ENCODE measurements at regions not wholly inside any gene's neighbourhood (a gene's known extent, or its start where the extent isn't known, plus 50 kb on each side); places are given as distances from the start of the nearest gene placed in this dataset.

DNA sequence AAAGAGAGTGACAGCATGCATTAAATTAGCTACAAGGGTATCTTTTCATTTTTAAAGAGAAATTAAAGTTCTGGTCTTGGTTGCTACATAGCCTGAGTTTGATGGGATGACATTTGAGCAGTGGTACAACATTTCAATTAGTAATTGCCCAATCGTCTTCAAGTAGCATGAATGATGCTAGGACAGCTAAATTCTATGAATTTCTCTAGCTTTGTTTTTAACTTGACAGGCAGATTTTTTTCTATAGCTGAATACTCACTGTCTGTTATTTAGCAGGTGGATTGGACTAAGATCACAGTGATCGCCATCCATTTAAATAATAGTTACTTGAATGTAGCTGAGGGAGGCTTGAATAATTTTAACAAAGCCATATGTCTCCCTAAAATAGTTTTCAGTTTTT, 162.2 kb downstream of the OXSM start:
- Histone ChIP-seq H3K56ac (replicated peaks; ENCODE audit: insufficient read length, low read depth, low read length) (no peak overlapping the region), H3K9me3 (ENCODE audit: insufficient read depth in 2 of 2, low read depth in 1 of 2, low read length in 1 of 2) (no peaks in the 10 kb centered on the region), H2BK5ac (ENCODE audit: low read depth, low read length) (no peak overlapping the region), H4K20me1 (replicated peaks in 1 of 2; ENCODE audit: control insufficient read depth in 1 of 2, insufficient read depth in 2 of 2, low read length in 2 of 2) (no peaks in the 10 kb centered on the region), H3K36me3 (ENCODE audit: control insufficient read depth in 2 of 4, insufficient read depth in 4 of 4, low read length in 3 of 4) (no peaks in the 10 kb centered on the region), H2BK12ac (ENCODE audit: low read depth, low read length) (no peak overlapping the region), H3K27ac (ENCODE audit: low read depth, low read length) (no peak overlapping the region), H3K14ac (ENCODE audit: insufficient read length) (no peak overlapping the region), H4K8ac (ENCODE audit: extremely low read depth, insufficient read depth, low read length) (no peak overlapping the region), H2AK5ac (ENCODE audit: low read depth, low read length) (no peak overlapping the region), H2BK120ac (replicated peaks; ENCODE audit: low read depth, low read length) (no peak overlapping the region), H2BK20ac (ENCODE audit: low read length) (no peak overlapping the region), H3K79me1 (ENCODE audit: low read depth, low read length) (no peaks in the 10 kb centered on the region), H4K91ac (replicated peaks; ENCODE audit: insufficient read length, low read length) (no peak overlapping the region), H3K9ac (replicated peaks in 1 of 4; ENCODE audit: extremely low read depth in 1 of 4, low read depth in 3 of 4, low read length in 3 of 4) (no peak overlapping the region), H3K4me1 (replicated peaks in 1 of 4; ENCODE audit: control insufficient read depth in 3 of 4, insufficient read depth in 4 of 4, low read length in 3 of 4) (no peaks in the 10 kb centered on the region), H3K4me3 (ENCODE audit: extremely low read depth in 1 of 4, insufficient read depth in 2 of 4, low read depth in 3 of 4, low read length in 4 of 4) (no peak overlapping the region), H4K5ac (ENCODE audit: insufficient read length, low read depth, low read length) (no peak overlapping the region), H3K18ac (ENCODE audit: extremely low read depth, low read length) (no peak overlapping the region), H2AFZ (ENCODE audit: low read length) (no peak overlapping the region), H3K4me2 (ENCODE audit: insufficient read depth in 1 of 2, low read depth in 2 of 2, low read length in 2 of 2) (no peak overlapping the region), H3K23me2 (ENCODE audit: low read depth, low read length) (no peaks in the 10 kb centered on the region), H3K23ac (ENCODE audit: insufficient read length) (no peak overlapping the region), H3K79me2 (ENCODE audit: control insufficient read depth in 1 of 2, insufficient read depth in 2 of 2, low read length in 2 of 2) (no peaks in the 10 kb centered on the region), H3K4ac (replicated peaks; ENCODE audit: insufficient read length, low read depth, low read length) (no peak overlapping the region), H3K27me3 (replicated peaks in 1 of 4; ENCODE audit: control insufficient read depth in 3 of 4, extremely low read depth in 1 of 4, insufficient read depth in 3 of 4, low read length in 3 of 4) (no peaks in the 10 kb centered on the region), H2BK15ac (ENCODE audit: low read length) (no peak overlapping the region)
- FAIRE-seq (no peak), DNase-seq (ENCODE audit: low read depth in 1 of 2, low spot score in 2 of 2) (no peak)
- TF ChIP-seq CBX5 (IDR thresholded peaks at IDR 0.05; ENCODE audit: low read depth, low read length) (no peak), RXRA (IDR thresholded peaks at IDR 0.05; ENCODE audit: insufficient read depth, low read depth, low read length) (no peak), KDM1A (IDR thresholded peaks at IDR 0.05; ENCODE audit: borderline replicate concordance, low read length) (no peak), SAP30 (IDR thresholded peaks at IDR 0.05; ENCODE audit: insufficient read depth, insufficient replicate concordance, low read length) (no peak), TAF7 (optimal IDR thresholded peaks at IDR 0.05; ENCODE audit: borderline replicate concordance, low read depth, low read length) (no peak), BCL11A (IDR thresholded peaks at IDR 0.05; ENCODE audit: low read depth in 2 of 2, low read length in 2 of 2) (no peak), EGR1 (IDR thresholded peaks at IDR 0.05; ENCODE audit: borderline replicate concordance, low read depth, low read length) (no peak), TBP (IDR thresholded peaks at IDR 0.05; ENCODE audit: low read depth, low read length) (no peak)
- ChIA-PET POLR2A (ENCODE audit: partially characterized antibody) (no interaction called here), CTCF (ENCODE audit: partially characterized antibody) (interaction anchor here (1.1 kb wide), 1 partner anchor 9 kb away, joined by 6 read pairs; no protein-coding TSS in a partner anchor)
- WGBS, 2 experiments (ENCODE audit: extremely low coverage in 1 of 2, insufficient coverage in 1 of 2, insufficient read length in 1 of 2, insufficient replicate concordance in 2 of 2, low coverage in 1 of 2, low lambda C conversion rate in 2 of 2, missing lambda C conversion rate in 1 of 2) = 84% methylated on average over 2 of the region's 2 CpGs; no CpG with 5 or more reads in 1 of the 2 experiments
